ENCODE measurements at regions not wholly inside any gene's neighbourhood (a gene's known extent, or its start where the extent isn't known, plus 50 kb on each side); places are given as distances from the start of the nearest gene placed in this dataset.

GRCh38 chr4:151606061-151606460 lies 154.7 kb downstream of the GATB start:
- ATAC-seq (no peak), DNase-seq (no peak)
- Mint-ChIP-seq H3K4me3 (no peak overlapping the region), H3K4me1 (peaks cover 13% of the 10 kb centered on the region), H3K36me3 (ENCODE audit: low read depth) (peaks cover 10% of the 10 kb centered on the region), H3K27ac (no peak overlapping the region), H3K27me3 (peaks cover 30% of the 10 kb centered on the region)
- H3K9me3 ChIP-seq (ENCODE audit: control insufficient read depth, low read length, poor library complexity, severe bottlenecking), result no peaks in the 10 kb centered on the region

GRCh38 chr4:151610229-151610628 lies 150.6 kb downstream of the GATB start:
- H3K27ac Mint-ChIP-seq, result no peak overlapping the region
- no peaks in the 10 kb centered on the region for H3K4me1 Mint-ChIP-seq
- no peaks in the 10 kb centered on the region for H3K9me3 ChIP-seq (ENCODE audit: control insufficient read depth, low read length, poor library complexity, severe bottlenecking)
- H3K27me3 Mint-ChIP-seq, result peaks cover 23% of the 10 kb centered on the region
- H3K36me3 Mint-ChIP-seq (ENCODE audit: low read depth), result peaks cover 2% of the 10 kb centered on the region
- ATAC-seq (no peak), DNase-seq (no peak)
- H3K4me3 Mint-ChIP-seq, result no peak overlapping the region

- H3K27me3 Mint-ChIP-seq, result peaks cover 32% of the 10 kb centered on the region
- H3K27ac Mint-ChIP-seq, result no peak overlapping the region
- DNase-seq (no peak), ATAC-seq (no peak)
- H3K4me3 Mint-ChIP-seq, result no peak overlapping the region
- peaks cover 2% of the 10 kb centered on the region for H3K36me3 Mint-ChIP-seq (ENCODE audit: low read depth)
- peaks cover 3% of the 10 kb centered on the region for H3K4me1 Mint-ChIP-seq
- no peaks in the 10 kb centered on the region for H3K9me3 ChIP-seq (ENCODE audit: control insufficient read depth, low read length, poor library complexity, severe bottlenecking)
These were observed 148.8 kb downstream of the GATB start for GRCh38 chr4:151611960-151612359.

DNA sequence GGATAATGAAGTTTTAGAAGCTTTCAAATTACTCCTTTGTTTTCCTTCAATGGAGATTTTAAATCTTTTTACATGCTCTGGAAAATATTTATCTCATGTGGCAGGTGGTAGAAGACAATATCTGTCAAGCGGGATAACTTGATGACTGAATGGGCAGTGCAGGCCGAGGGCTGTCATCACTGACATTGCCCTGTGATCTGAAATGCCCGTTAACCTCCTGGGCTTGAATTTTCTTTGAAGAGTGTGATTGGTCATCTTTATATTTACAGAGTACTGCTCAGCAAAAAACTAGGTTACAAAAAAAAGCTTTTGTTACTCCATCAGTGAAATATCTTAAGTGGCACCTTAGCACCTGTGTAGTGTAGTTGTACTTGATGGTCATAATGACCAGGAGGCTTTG lies 147.5 kb downstream of the GATB start:
- no peak overlapping the region for H3K4me3 Mint-ChIP-seq
- H3K27me3 Mint-ChIP-seq, result peaks cover 40% of the 10 kb centered on the region
- ATAC-seq (no peak), DNase-seq (no peak)
- no peaks in the 10 kb centered on the region for H3K9me3 ChIP-seq (ENCODE audit: control insufficient read depth, low read length, poor library complexity, severe bottlenecking)
- H3K36me3 Mint-ChIP-seq (ENCODE audit: low read depth), result peaks cover 2% of the 10 kb centered on the region
- peaks cover 3% of the 10 kb centered on the region for H3K4me1 Mint-ChIP-seq
- no peak overlapping the region for H3K27ac Mint-ChIP-seq

- DNase-seq, result no peak
- H3K36me3 Mint-ChIP-seq (ENCODE audit: low read depth), result peaks cover 2% of the 10 kb centered on the region
- H3K27ac Mint-ChIP-seq, result no peak overlapping the region
- no peak overlapping the region for H3K4me3 Mint-ChIP-seq
- H3K9me3 ChIP-seq (ENCODE audit: control insufficient read depth, low read length, poor library complexity, severe bottlenecking), result no peaks in the 10 kb centered on the region
- peaks cover 3% of the 10 kb centered on the region for H3K4me1 Mint-ChIP-seq
- ATAC-seq, result no peak
- peaks cover 45% of the 10 kb centered on the region for H3K27me3 Mint-ChIP-seq
These were observed 146.2 kb downstream of the GATB start for GRCh38 chr4:151614561-151614960.

- peaks cover 3% of the 10 kb centered on the region for H3K4me1 Mint-ChIP-seq
- no peaks in the 10 kb centered on the region for H3K36me3 Mint-ChIP-seq (ENCODE audit: low read depth)
- peaks cover 41% of the 10 kb centered on the region for H3K27me3 Mint-ChIP-seq
- H3K4me3 Mint-ChIP-seq, result no peak overlapping the region
- no peak overlapping the region for H3K27ac Mint-ChIP-seq
- ATAC-seq (no peak), DNase-seq (no peak)
- no peaks in the 10 kb centered on the region for H3K9me3 ChIP-seq (ENCODE audit: control insufficient read depth, low read length, poor library complexity, severe bottlenecking)
These were observed 141.9 kb downstream of the GATB start for GRCh38 chr4:151618858-151619257.

GRCh38 chr4:151620066-151620465 lies 140.7 kb downstream of the GATB start:
- Mint-ChIP-seq H3K27me3 (peaks cover 45% of the 10 kb centered on the region), H3K36me3 (ENCODE audit: low read depth) (no peaks in the 10 kb centered on the region), H3K4me3 (no peak overlapping the region), H3K27ac (no peak overlapping the region), H3K4me1 (peaks cover 3% of the 10 kb centered on the region)
- ATAC-seq (no peak), DNase-seq (no peak)
- H3K9me3 ChIP-seq (ENCODE audit: control insufficient read depth, low read length, poor library complexity, severe bottlenecking), result no peaks in the 10 kb centered on the region

Measured in T-helper 17 cell (primary cell).